IMR-90 (cell line): ENCODE measurements at regions not wholly inside any gene's neighbourhood (a gene's known extent, or its start where the extent isn't known, plus 50 kb on each side); places are given as distances from the start of the nearest gene placed in this dataset.

Source experiments
- BHLHE40 ChIP-seq: fragments of 150-350 bp; IDR thresholded peaks from 2 replicates; pipeline ENCODE4 v1.6.1; 2016; ENCODE audit warnings: mild to moderate bottlenecking, low read depth, low read length
- CEBPB ChIP-seq: IDR thresholded peaks from 2 replicates; pipeline ENCODE4 v1.6.1; 2012; ENCODE audit warnings: low read depth, low read length, improper control_type of control experiment
- FOS ChIP-seq: fragments of 150-350 bp; IDR thresholded peaks from 2 replicates; pipeline ENCODE4 v1.6.1; 2016; ENCODE audit warnings: low read depth, low read length
- MAFK ChIP-seq: IDR thresholded peaks from 2 replicates; pipeline ENCODE4 v1.6.1; 2012; ENCODE audit warnings: low read depth, low read length, improper control_type of control experiment
- MAZ ChIP-seq: IDR thresholded peaks from 2 replicates; pipeline ENCODE4 v1.6.1; 2012; ENCODE audit warnings: low read depth, mild to moderate bottlenecking, low read length, improper control_type of control experiment, moderate library complexity, borderline replicate concordance
- MXI1 ChIP-seq: IDR thresholded peaks from 2 replicates; pipeline ENCODE4 v1.6.1; 2012; ENCODE audit warnings: low read depth, mild to moderate bottlenecking, low read length, moderate library complexity, borderline replicate concordance
- POLR2A ChIP-seq: IDR thresholded peaks from 2 replicates; pipeline ENCODE4 v1.6.1; 2012; ENCODE audit warnings: mild to moderate bottlenecking, low read depth, low read length
- RAD21 ChIP-seq: IDR thresholded peaks from 2 replicates; pipeline ENCODE4 v1.6.1; 2012; ENCODE audit warnings: low read length, improper control_type of control experiment
- RCOR1 ChIP-seq: IDR thresholded peaks from 2 replicates; pipeline ENCODE4 v1.6.1; 2012; ENCODE audit warnings: mild to moderate bottlenecking, low read length, improper control_type of control experiment; ENCODE audit not compliant: insufficient replicate concordance
- RFX5 ChIP-seq: IDR thresholded peaks from 2 replicates; pipeline ENCODE4 v1.8.0; 2012; ENCODE audit warnings: low read depth, mild to moderate bottlenecking, low read length, moderate library complexity
- SMC3 ChIP-seq: fragments of 150-350 bp; IDR thresholded peaks from 2 replicates; pipeline ENCODE4 v1.6.1; 2016; ENCODE audit warnings: low read depth, mild to moderate bottlenecking, antibody characterized with exemption, low read length, moderate library complexity
- TF ChIP-seq, protein P1 (sequence below): conservative IDR thresholded peaks from 2 replicates; pipeline ENCODE4 v1.5.1; 2012; ENCODE audit warnings: mild to moderate bottlenecking, low read depth, low read length, improper control_type of control experiment
- TF ChIP-seq, protein P2 (sequence below): fragments of 150-350 bp; IDR thresholded peaks from 2 replicates; pipeline ENCODE4 v1.6.1; 2017; ENCODE audit warnings: mild to moderate bottlenecking, antibody characterized with exemption, low read length, low read depth

DNA sequence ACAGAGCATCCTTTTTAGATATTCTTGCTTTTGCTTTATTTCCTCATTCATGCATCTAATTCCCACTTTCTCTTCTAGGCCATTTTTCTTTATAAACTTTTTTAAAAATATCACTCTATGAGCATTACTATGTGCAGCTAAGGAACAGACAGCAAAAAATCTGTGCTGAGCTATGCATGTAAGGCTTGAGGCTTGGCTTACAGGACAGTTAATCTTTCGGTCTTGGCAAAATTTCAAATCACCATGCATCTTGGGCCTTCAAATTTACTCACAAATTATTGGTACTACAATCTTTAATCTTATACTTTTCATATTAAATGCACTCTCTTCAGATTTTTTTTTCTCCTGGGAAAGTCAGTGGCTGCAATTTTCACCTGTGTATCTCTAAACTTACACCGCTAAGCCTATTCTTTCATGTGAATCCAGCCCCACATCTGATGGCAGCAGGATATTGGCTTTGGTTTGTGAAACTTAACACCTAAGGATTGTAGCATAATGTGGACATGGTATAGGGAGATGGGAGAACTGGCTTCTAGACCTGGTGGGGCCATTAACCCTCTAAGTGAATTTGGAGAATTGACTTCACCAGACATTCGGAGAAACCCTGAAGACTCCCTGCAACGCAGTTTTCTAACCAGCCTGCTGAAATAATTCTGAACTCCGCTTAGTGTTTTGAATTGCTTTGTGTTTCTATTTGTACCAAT is 278.3 kb downstream of the SPRY1 start:
- TF ChIP-seq, protein P1, sequence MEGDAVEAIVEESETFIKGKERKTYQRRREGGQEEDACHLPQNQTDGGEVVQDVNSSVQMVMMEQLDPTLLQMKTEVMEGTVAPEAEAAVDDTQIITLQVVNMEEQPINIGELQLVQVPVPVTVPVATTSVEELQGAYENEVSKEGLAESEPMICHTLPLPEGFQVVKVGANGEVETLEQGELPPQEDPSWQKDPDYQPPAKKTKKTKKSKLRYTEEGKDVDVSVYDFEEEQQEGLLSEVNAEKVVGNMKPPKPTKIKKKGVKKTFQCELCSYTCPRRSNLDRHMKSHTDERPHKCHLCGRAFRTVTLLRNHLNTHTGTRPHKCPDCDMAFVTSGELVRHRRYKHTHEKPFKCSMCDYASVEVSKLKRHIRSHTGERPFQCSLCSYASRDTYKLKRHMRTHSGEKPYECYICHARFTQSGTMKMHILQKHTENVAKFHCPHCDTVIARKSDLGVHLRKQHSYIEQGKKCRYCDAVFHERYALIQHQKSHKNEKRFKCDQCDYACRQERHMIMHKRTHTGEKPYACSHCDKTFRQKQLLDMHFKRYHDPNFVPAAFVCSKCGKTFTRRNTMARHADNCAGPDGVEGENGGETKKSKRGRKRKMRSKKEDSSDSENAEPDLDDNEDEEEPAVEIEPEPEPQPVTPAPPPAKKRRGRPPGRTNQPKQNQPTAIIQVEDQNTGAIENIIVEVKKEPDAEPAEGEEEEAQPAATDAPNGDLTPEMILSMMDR = no peak
- TF ChIP-seq RFX5 = no peak
- TF ChIP-seq POLR2A = no peak
- TF ChIP-seq FOS = no peak
- no peak for TF ChIP-seq SMC3
- TF ChIP-seq MAFK = no peak
- no peak for TF ChIP-seq BHLHE40
- TF ChIP-seq CEBPB = no peak
- TF ChIP-seq MXI1 = no peak
- TF ChIP-seq MAZ = no peak
- no peak for TF ChIP-seq RCOR1
- TF ChIP-seq, protein P2, sequence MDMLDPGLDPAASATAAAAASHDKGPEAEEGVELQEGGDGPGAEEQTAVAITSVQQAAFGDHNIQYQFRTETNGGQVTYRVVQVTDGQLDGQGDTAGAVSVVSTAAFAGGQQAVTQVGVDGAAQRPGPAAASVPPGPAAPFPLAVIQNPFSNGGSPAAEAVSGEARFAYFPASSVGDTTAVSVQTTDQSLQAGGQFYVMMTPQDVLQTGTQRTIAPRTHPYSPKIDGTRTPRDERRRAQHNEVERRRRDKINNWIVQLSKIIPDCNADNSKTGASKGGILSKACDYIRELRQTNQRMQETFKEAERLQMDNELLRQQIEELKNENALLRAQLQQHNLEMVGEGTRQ = no peak
- TF ChIP-seq RAD21 = no peak
